WTC11 (cell line): ENCODE measurements at regions not wholly inside any gene's neighbourhood (a gene's known extent, or its start where the extent isn't known, plus 50 kb on each side); places are given as distances from the start of the nearest gene placed in this dataset.

Source experiments
- ATAC-seq: fragments of 200-7000 bp; cut with Tn5 transposase; 2 replicates; pipeline ENCODE4 v1.10.0; 2021; ENCODE audit warnings: mild to moderate bottlenecking, moderate library complexity
- CTCF ChIA-PET: fragments of 300-600 bp; sonication (Branson Sonifier 250); formaldehyde crosslinking; loops from one replicate; lab custom pipeline; 2021; ENCODE audit warnings: antibody characterized with exemption; lab: Charles Lee
- POLR2A ChIA-PET: fragments of 350-600 bp; sonication (Branson Sonifier 250); formaldehyde crosslinking; loops from one replicate; lab custom pipeline; 2021; ENCODE audit warnings: antibody characterized with exemption; lab: Charles Lee
- DNase-seq: peaks from one replicate; pipeline ENCODE4 v3.0.0; 2021; ENCODE audit warnings: low spot score
- H3K27ac Mint-ChIP-seq: 2 replicates; pipeline ENCODE4 v1.8.0; 2021; ENCODE audit warnings: mixed read lengths
- H3K27me3 Mint-ChIP-seq: 2 replicates; pipeline ENCODE4 v1.8.0; 2021; ENCODE audit warnings: low read depth, mild to moderate bottlenecking, moderate library complexity, mixed read lengths
- H3K36me3 Mint-ChIP-seq: 2 replicates; pipeline ENCODE4 v1.8.0; 2021; ENCODE audit warnings: mixed read lengths
- H3K4me1 Mint-ChIP-seq: 2 replicates; pipeline ENCODE4 v1.8.0; 2022; ENCODE audit warnings: mixed read lengths
- H3K4me3 Mint-ChIP-seq: 2 replicates; pipeline ENCODE4 v1.8.0; 2021; ENCODE audit warnings: mild to moderate bottlenecking, moderate library complexity, mixed read lengths
- H3K9me3 Mint-ChIP-seq: 2 replicates; pipeline ENCODE4 v1.8.0; 2021; ENCODE audit warnings: mixed read lengths
- CBFB ChIP-seq: sonication (generic); formaldehyde crosslinking; IDR thresholded peaks from 2 replicates; pipeline ENCODE4 v1.8.1; 2022; ENCODE audit warnings: mild to moderate bottlenecking, low read depth, missing genetic modification reagents
- CREM ChIP-seq: sonication (generic); formaldehyde crosslinking; IDR thresholded peaks from 2 replicates; pipeline ENCODE4 v1.8.1; 2022; ENCODE audit warnings: mild to moderate bottlenecking, missing genetic modification reagents, moderate library complexity
- FOXK1 ChIP-seq: sonication (generic); formaldehyde crosslinking; IDR thresholded peaks from 2 replicates; pipeline ENCODE4 v1.8.0; 2022; ENCODE audit warnings: mild to moderate bottlenecking, moderate library complexity, missing genetic modification reagents
- MYBL2 ChIP-seq: sonication (generic); formaldehyde crosslinking; IDR thresholded peaks from 2 replicates; pipeline ENCODE4 v1.8.1; 2023; ENCODE audit warnings: mild to moderate bottlenecking, moderate library complexity, missing genetic modification reagents
- SMAD4 ChIP-seq: sonication (generic); formaldehyde crosslinking; IDR thresholded peaks from 2 replicates; pipeline ENCODE4 v1.8.0; 2022; ENCODE audit warnings: mild to moderate bottlenecking, missing genetic modification reagents
- TP53 ChIP-seq: sonication (generic); formaldehyde crosslinking; IDR thresholded peaks from 2 replicates; pipeline ENCODE4 v1.8.1; 2023; ENCODE audit warnings: mild to moderate bottlenecking, missing genetic modification reagents
- ZNF232 ChIP-seq: sonication (generic); formaldehyde crosslinking; IDR thresholded peaks from 2 replicates; pipeline ENCODE4 v1.8.0; 2022; ENCODE audit warnings: mild to moderate bottlenecking, missing genetic modification reagents
- ZNF423 ChIP-seq: fragments of 250-450 bp; sonication (Bioruptor Pico); IDR thresholded peaks from 2 replicates; pipeline ENCODE4 v2.1.2; 2022; ENCODE audit warnings: mild to moderate bottlenecking, moderate library complexity
- ZNF671 ChIP-seq: fragments of 250-450 bp; sonication (Bioruptor Pico); IDR thresholded peaks from 2 replicates; pipeline ENCODE4 v1.8.0; 2021; ENCODE audit warnings: mild to moderate bottlenecking
- TF ChIP-seq, protein P1 (sequence below): sonication (generic); formaldehyde crosslinking; IDR thresholded peaks from 2 replicates; pipeline ENCODE4 v1.8.1; 2022; ENCODE audit warnings: low read depth, missing genetic modification reagents, borderline replicate concordance
- TF ChIP-seq, protein P2 (sequence below): sonication (generic); formaldehyde crosslinking; IDR thresholded peaks from 2 replicates; pipeline ENCODE4 v1.8.1; 2023; ENCODE audit warnings: mild to moderate bottlenecking, missing genetic modification reagents, borderline replicate concordance
- TF ChIP-seq, protein P3 (sequence below): fragments of 250-450 bp; sonication (Bioruptor Pico); IDR thresholded peaks from 2 replicates; pipeline ENCODE4 v1.8.0; 2021; ENCODE audit warnings: mild to moderate bottlenecking
- TF ChIP-seq, protein P4 (sequence below): sonication (generic); formaldehyde crosslinking; IDR thresholded peaks from 2 replicates; pipeline ENCODE4 v1.8.1; 2022; ENCODE audit warnings: low read depth, mild to moderate bottlenecking, moderate library complexity, missing genetic modification reagents, borderline replicate concordance
- TF ChIP-seq, protein P5 (sequence below): sonication (generic); formaldehyde crosslinking; IDR thresholded peaks from 2 replicates; pipeline ENCODE4 v1.8.1; 2023; ENCODE audit warnings: mild to moderate bottlenecking, missing genetic modification reagents, moderate library complexity
- TF ChIP-seq, protein P6 (sequence below): sonication (generic); formaldehyde crosslinking; IDR thresholded peaks from 2 replicates; pipeline ENCODE4 v1.8.1; 2022; ENCODE audit warnings: missing genetic modification reagents, borderline replicate concordance
- TF ChIP-seq, protein P7 (sequence below): sonication (generic); formaldehyde crosslinking; IDR thresholded peaks from 2 replicates; pipeline ENCODE4 v1.8.1; 2023; ENCODE audit warnings: mild to moderate bottlenecking, missing genetic modification reagents
- TF ChIP-seq, protein P8 (sequence below): fragments of 250-450 bp; sonication (Bioruptor Pico); IDR thresholded peaks from 2 replicates; pipeline ENCODE4 v1.9.0; 2021; ENCODE audit warnings: mild to moderate bottlenecking
- TF ChIP-seq, protein P9 (sequence below): sonication (generic); formaldehyde crosslinking; IDR thresholded peaks from 2 replicates; pipeline ENCODE4 v1.8.0; 2022; ENCODE audit warnings: mild to moderate bottlenecking, missing genetic modification reagents

DNA sequence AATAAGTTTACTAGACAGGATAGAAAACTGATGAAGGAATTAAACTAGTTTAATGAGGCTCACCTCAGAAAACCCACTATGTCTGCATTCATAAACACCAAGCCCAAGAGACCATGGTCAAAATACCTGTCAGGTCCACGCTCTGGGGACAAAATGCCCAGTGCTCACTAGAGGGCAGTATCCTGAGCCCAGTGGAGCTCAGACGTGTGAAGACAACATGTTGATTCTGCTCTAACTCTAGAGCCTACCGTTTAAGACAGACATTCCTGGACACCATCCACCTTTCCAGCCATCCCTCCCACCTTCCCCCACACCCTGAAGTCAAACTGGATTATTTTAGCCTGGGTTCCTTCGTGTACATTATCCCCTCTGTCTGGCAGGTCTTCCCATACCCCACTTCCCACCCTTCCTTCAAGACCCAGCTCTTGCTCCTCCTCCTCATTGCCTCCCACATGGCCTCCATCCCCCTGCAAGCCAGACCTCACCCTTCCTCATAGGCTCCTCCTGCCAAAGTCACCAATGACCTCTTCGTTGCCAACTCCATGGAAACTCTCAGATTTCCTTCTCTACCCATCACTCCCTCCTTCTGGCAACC lies 142.3 kb upstream of the FSTL4 start (continued):
- TF ChIP-seq, protein P1, sequence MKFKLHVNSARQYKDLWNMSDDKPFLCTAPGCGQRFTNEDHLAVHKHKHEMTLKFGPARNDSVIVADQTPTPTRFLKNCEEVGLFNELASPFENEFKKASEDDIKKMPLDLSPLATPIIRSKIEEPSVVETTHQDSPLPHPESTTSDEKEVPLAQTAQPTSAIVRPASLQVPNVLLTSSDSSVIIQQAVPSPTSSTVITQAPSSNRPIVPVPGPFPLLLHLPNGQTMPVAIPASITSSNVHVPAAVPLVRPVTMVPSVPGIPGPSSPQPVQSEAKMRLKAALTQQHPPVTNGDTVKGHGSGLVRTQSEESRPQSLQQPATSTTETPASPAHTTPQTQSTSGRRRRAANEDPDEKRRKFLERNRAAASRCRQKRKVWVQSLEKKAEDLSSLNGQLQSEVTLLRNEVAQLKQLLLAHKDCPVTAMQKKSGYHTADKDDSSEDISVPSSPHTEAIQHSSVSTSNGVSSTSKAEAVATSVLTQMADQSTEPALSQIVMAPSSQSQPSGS (CRISPR knock-in tag), result no peak
- TF ChIP-seq TP53 (CRISPR knock-in tag) (no peak), SMAD4 (CRISPR knock-in tag) (no peak), ZNF671 (no peak)
- TF ChIP-seq, protein P2, sequence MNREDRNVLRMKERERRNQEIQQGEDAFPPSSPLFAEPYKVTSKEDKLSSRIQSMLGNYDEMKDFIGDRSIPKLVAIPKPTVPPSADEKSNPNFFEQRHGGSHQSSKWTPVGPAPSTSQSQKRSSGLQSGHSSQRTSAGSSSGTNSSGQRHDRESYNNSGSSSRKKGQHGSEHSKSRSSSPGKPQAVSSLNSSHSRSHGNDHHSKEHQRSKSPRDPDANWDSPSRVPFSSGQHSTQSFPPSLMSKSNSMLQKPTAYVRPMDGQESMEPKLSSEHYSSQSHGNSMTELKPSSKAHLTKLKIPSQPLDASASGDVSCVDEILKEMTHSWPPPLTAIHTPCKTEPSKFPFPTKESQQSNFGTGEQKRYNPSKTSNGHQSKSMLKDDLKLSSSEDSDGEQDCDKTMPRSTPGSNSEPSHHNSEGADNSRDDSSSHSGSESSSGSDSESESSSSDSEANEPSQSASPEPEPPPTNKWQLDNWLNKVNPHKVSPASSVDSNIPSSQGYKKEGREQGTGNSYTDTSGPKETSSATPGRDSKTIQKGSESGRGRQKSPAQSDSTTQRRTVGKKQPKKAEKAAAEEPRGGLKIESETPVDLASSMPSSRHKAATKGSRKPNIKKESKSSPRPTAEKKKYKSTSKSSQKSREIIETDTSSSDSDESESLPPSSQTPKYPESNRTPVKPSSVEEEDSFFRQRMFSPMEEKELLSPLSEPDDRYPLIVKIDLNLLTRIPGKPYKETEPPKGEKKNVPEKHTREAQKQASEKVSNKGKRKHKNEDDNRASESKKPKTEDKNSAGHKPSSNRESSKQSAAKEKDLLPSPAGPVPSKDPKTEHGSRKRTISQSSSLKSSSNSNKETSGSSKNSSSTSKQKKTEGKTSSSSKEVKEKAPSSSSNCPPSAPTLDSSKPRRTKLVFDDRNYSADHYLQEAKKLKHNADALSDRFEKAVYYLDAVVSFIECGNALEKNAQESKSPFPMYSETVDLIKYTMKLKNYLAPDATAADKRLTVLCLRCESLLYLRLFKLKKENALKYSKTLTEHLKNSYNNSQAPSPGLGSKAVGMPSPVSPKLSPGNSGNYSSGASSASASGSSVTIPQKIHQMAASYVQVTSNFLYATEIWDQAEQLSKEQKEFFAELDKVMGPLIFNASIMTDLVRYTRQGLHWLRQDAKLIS (CRISPR knock-in tag), result no peak
- TF ChIP-seq, protein P3, sequence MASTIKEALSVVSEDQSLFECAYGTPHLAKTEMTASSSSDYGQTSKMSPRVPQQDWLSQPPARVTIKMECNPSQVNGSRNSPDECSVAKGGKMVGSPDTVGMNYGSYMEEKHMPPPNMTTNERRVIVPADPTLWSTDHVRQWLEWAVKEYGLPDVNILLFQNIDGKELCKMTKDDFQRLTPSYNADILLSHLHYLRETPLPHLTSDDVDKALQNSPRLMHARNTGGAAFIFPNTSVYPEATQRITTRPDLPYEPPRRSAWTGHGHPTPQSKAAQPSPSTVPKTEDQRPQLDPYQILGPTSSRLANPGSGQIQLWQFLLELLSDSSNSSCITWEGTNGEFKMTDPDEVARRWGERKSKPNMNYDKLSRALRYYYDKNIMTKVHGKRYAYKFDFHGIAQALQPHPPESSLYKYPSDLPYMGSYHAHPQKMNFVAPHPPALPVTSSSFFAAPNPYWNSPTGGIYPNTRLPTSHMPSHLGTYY (CRISPR knock-in tag), result no peak
- TF ChIP-seq, protein P4, sequence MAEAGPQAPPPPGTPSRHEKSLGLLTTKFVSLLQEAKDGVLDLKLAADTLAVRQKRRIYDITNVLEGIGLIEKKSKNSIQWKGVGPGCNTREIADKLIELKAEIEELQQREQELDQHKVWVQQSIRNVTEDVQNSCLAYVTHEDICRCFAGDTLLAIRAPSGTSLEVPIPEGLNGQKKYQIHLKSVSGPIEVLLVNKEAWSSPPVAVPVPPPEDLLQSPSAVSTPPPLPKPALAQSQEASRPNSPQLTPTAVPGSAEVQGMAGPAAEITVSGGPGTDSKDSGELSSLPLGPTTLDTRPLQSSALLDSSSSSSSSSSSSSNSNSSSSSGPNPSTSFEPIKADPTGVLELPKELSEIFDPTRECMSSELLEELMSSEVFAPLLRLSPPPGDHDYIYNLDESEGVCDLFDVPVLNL (CRISPR knock-in tag), result no peak
- TF ChIP-seq, protein P5, sequence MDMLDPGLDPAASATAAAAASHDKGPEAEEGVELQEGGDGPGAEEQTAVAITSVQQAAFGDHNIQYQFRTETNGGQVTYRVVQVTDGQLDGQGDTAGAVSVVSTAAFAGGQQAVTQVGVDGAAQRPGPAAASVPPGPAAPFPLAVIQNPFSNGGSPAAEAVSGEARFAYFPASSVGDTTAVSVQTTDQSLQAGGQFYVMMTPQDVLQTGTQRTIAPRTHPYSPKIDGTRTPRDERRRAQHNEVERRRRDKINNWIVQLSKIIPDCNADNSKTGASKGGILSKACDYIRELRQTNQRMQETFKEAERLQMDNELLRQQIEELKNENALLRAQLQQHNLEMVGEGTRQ, result no peak
- TF ChIP-seq, protein P6, sequence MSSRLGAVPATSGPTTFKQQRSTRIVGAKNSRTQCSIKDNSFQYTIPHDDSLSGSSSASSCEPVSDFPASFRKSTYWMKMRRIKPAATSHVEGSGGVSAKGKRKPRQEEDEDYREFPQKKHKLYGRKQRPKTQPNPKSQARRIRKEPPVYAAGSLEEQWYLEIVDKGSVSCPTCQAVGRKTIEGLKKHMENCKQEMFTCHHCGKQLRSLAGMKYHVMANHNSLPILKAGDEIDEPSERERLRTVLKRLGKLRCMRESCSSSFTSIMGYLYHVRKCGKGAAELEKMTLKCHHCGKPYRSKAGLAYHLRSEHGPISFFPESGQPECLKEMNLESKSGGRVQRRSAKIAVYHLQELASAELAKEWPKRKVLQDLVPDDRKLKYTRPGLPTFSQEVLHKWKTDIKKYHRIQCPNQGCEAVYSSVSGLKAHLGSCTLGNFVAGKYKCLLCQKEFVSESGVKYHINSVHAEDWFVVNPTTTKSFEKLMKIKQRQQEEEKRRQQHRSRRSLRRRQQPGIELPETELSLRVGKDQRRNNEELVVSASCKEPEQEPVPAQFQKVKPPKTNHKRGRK (CRISPR knock-in tag), result 0 out of 2 replicates have a peak, but pooled peaks have one; percentile 68

DNA sequence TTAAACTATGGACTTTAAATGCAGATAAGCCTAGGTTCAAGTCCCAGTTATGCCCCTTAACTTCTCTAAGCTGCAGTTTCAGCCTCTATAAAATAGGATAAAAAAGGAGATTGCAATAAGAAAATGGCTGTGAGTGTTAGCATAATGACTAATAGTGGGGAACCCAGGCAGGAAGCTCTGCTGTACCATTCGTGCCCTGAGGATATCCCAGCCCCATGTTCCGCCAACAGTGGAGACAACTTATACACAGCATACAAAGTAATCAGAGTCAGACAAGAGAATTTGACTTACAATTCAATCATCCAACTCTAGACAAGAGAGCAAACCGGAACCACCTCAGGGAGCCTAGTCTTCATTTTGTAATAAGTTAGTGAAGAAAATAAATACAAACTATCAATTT lies 141.5 kb upstream of the FSTL4 start:
- Mint-ChIP-seq H3K36me3 (no peaks in the 10 kb centered on the region), H3K9me3 (no peaks in the 10 kb centered on the region), H3K27me3 (peaks cover 20% of the 10 kb centered on the region), H3K4me1 (no peaks in the 10 kb centered on the region), H3K4me3 (no peak overlapping the region), H3K27ac (no peak overlapping the region)
- ChIA-PET CTCF (interaction anchor here (1.3 to 2.1 kb wide), 5 partner anchors 41 to 332 kb away, joined by 5 to 7 read pairs (median 6); no protein-coding TSS in a partner anchor), POLR2A (no interaction called here)
- ATAC-seq (no peak), DNase-seq (no peak)
- TF ChIP-seq, protein P7, sequence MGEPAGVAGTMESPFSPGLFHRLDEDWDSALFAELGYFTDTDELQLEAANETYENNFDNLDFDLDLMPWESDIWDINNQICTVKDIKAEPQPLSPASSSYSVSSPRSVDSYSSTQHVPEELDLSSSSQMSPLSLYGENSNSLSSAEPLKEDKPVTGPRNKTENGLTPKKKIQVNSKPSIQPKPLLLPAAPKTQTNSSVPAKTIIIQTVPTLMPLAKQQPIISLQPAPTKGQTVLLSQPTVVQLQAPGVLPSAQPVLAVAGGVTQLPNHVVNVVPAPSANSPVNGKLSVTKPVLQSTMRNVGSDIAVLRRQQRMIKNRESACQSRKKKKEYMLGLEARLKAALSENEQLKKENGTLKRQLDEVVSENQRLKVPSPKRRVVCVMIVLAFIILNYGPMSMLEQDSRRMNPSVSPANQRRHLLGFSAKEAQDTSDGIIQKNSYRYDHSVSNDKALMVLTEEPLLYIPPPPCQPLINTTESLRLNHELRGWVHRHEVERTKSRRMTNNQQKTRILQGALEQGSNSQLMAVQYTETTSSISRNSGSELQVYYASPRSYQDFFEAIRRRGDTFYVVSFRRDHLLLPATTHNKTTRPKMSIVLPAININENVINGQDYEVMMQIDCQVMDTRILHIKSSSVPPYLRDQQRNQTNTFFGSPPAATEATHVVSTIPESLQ (CRISPR knock-in tag), result no peak
- TF ChIP-seq, protein P8, sequence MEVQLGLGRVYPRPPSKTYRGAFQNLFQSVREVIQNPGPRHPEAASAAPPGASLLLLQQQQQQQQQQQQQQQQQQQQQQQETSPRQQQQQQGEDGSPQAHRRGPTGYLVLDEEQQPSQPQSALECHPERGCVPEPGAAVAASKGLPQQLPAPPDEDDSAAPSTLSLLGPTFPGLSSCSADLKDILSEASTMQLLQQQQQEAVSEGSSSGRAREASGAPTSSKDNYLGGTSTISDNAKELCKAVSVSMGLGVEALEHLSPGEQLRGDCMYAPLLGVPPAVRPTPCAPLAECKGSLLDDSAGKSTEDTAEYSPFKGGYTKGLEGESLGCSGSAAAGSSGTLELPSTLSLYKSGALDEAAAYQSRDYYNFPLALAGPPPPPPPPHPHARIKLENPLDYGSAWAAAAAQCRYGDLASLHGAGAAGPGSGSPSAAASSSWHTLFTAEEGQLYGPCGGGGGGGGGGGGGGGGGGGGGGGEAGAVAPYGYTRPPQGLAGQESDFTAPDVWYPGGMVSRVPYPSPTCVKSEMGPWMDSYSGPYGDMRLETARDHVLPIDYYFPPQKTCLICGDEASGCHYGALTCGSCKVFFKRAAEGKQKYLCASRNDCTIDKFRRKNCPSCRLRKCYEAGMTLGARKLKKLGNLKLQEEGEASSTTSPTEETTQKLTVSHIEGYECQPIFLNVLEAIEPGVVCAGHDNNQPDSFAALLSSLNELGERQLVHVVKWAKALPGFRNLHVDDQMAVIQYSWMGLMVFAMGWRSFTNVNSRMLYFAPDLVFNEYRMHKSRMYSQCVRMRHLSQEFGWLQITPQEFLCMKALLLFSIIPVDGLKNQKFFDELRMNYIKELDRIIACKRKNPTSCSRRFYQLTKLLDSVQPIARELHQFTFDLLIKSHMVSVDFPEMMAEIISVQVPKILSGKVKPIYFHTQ (CRISPR knock-in tag), result no peak
- no peak for TF ChIP-seq MYBL2 (CRISPR knock-in tag)
- no peak for TF ChIP-seq ZNF423 (CRISPR knock-in tag)
- TF ChIP-seq, protein P9, sequence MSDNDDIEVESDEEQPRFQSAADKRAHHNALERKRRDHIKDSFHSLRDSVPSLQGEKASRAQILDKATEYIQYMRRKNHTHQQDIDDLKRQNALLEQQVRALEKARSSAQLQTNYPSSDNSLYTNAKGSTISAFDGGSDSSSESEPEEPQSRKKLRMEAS (CRISPR knock-in tag), result no peak
- no peak for TF ChIP-seq ZNF232 (CRISPR knock-in tag)
- TF ChIP-seq CREM (CRISPR knock-in tag), result no peak
- TF ChIP-seq, protein P6 (CRISPR knock-in tag), result no peak
- no peak for TF ChIP-seq CBFB
- TF ChIP-seq FOXK1 (CRISPR knock-in tag), result no peak
